Esophagus muscularis mucosa (tissue), 3 donors: ENCODE measurements at regions not wholly inside any gene's neighbourhood (a gene's known extent, or its start where the extent isn't known, plus 50 kb on each side); places are given as distances from the start of the nearest gene placed in this dataset.

Experiments
- POLR2A ChIP-seq: fragments of 450-650 bp; IDR thresholded peaks from one replicate; pipeline ENCODE4 v1.6.1; 2017; ENCODE audit warnings: antibody characterized with exemption, moderate library complexity, mild to moderate bottlenecking, low read depth
- TF ChIP-seq, protein P1 (sequence below), 3 experiments: fragments of 200-600 bp in 2 of 3; fragments of 450-650 bp in 1 of 3; sonication (generic) in 2 of 3; IDR thresholded peaks; one replicate each; pipeline ENCODE4 v1.5.1; 2017 to 2019; ENCODE audit warnings: antibody characterized with exemption in 3 of 3, mild to moderate bottlenecking in 2 of 3, moderate library complexity in 1 of 3

DNA sequence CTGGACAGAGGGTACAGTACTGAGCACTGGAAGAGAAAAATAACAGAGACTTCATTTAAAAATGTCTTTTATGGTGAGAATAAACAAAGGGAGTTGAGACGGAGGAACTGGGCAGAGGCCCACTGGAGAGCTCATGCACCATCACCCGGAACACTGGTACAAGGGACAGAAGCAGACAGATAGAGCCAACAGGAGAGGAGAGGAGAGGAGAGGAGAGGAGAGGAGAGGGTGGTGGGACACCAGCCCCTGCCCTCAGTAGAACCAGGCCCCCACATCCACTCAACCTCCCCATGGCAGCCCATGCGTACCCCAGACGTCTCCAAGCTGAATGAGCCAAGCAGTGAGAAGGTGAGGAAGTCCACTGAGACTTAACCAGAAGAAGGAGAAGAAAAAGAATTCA lies 390.5 kb upstream of the CNR1 start:
- TF ChIP-seq, protein P1, sequence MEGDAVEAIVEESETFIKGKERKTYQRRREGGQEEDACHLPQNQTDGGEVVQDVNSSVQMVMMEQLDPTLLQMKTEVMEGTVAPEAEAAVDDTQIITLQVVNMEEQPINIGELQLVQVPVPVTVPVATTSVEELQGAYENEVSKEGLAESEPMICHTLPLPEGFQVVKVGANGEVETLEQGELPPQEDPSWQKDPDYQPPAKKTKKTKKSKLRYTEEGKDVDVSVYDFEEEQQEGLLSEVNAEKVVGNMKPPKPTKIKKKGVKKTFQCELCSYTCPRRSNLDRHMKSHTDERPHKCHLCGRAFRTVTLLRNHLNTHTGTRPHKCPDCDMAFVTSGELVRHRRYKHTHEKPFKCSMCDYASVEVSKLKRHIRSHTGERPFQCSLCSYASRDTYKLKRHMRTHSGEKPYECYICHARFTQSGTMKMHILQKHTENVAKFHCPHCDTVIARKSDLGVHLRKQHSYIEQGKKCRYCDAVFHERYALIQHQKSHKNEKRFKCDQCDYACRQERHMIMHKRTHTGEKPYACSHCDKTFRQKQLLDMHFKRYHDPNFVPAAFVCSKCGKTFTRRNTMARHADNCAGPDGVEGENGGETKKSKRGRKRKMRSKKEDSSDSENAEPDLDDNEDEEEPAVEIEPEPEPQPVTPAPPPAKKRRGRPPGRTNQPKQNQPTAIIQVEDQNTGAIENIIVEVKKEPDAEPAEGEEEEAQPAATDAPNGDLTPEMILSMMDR (IDR thresholded peaks at IDR 0.05), result no peak
- TF ChIP-seq POLR2A, result no peak
